ENCODE measurements at regions not wholly inside any gene's neighbourhood (a gene's known extent, or its start where the extent isn't known, plus 50 kb on each side); places are given as distances from the start of the nearest gene placed in this dataset.

GRCh38 chr5:128674837-128675446, 136.9 kb upstream of the FBN2 start:
- WGBS, 2 experiments (ENCODE audit: low coverage in 1 of 2, low lambda C conversion rate in 2 of 2, missing lambda C conversion rate in 2 of 2), result 21 to 25% methylated on average over 3 of the region's 3 CpGs
- Histone ChIP-seq H3K9me3 (ENCODE audit: low read depth) (no peaks in the 10 kb centered on the region), H3K27me3 (replicated peaks; ENCODE audit: insufficient read depth) (no peaks in the 10 kb centered on the region), H3K4me3 (no peak overlapping the region), H3K9me2 (ENCODE audit: insufficient read depth) (no peaks in the 10 kb centered on the region), H4K20me1 (ENCODE audit: insufficient read depth) (no peaks in the 10 kb centered on the region), H2AFZ (no peak overlapping the region), H3K4me2 (ENCODE audit: unreplicated experiment) (no peak overlapping the region), H3K9ac (no peak overlapping the region), H3K27ac (no peak overlapping the region), H3F3A (ENCODE audit: insufficient read depth) (no peaks in the 10 kb centered on the region), H3K36me3 (ENCODE audit: low read depth) (no peaks in the 10 kb centered on the region), H3K4me1 (ENCODE audit: insufficient read depth) (no peaks in the 10 kb centered on the region), H3K79me2 (ENCODE audit: insufficient read depth) (no peaks in the 10 kb centered on the region)
- peak; percentile 57 for DNase-seq
- no peak for TF ChIP-seq EZH2 (IDR thresholded peaks at IDR 0.05; ENCODE audit: insufficient read depth, poor library complexity, severe bottlenecking)
- no peak for TF ChIP-seq EZH2phosphoT487 (IDR thresholded peaks at IDR 0.05; ENCODE audit: insufficient read depth, low read depth)
- in situ Hi-C loops (cut with MboI), result no loop called here

- WGBS, 2 experiments (ENCODE audit: low coverage in 1 of 2, low lambda C conversion rate in 2 of 2, missing lambda C conversion rate in 2 of 2), result 77 to 79% methylated on average over 5 of the region's 5 CpGs
- no peak overlapping the region for H3K4me2 ChIP-seq (ENCODE audit: unreplicated experiment)
- H3K27me3 ChIP-seq (replicated peaks; ENCODE audit: insufficient read depth), result no peaks in the 10 kb centered on the region
- DNase-seq, result no peak
- H3K79me2 ChIP-seq (ENCODE audit: insufficient read depth), result no peaks in the 10 kb centered on the region
- no peak overlapping the region for H3K9ac ChIP-seq
- no peaks in the 10 kb centered on the region for H3K9me2 ChIP-seq (ENCODE audit: insufficient read depth)
- no peak overlapping the region for H2AFZ ChIP-seq
- in situ Hi-C loops (cut with MboI), result no loop called here
- H3K27ac ChIP-seq, result no peak overlapping the region
- H3K36me3 ChIP-seq (ENCODE audit: low read depth), result no peaks in the 10 kb centered on the region
- H3K4me3 ChIP-seq, result no peak overlapping the region
- H4K20me1 ChIP-seq (ENCODE audit: insufficient read depth), result no peaks in the 10 kb centered on the region
- H3F3A ChIP-seq (ENCODE audit: insufficient read depth), result no peaks in the 10 kb centered on the region
- no peaks in the 10 kb centered on the region for H3K9me3 ChIP-seq (ENCODE audit: low read depth)
- H3K4me1 ChIP-seq (ENCODE audit: insufficient read depth), result no peaks in the 10 kb centered on the region
- TF ChIP-seq EZH2phosphoT487 (IDR thresholded peaks at IDR 0.05; ENCODE audit: insufficient read depth, low read depth), result no peak
- TF ChIP-seq EZH2 (IDR thresholded peaks at IDR 0.05; ENCODE audit: insufficient read depth, poor library complexity, severe bottlenecking), result no peak
These were observed 143.1 kb upstream of the FBN2 start for GRCh38 chr5:128681096-128681495.

GRCh38 chr5:128681764-128682592, 143.9 kb upstream of the FBN2 start:
- WGBS, 2 experiments (ENCODE audit: low coverage in 1 of 2, low lambda C conversion rate in 2 of 2, missing lambda C conversion rate in 2 of 2), result 20 to 25% methylated on average over 7 of the region's 7 CpGs
- Histone ChIP-seq H2AFZ (no peak overlapping the region), H3K9me2 (ENCODE audit: insufficient read depth) (no peaks in the 10 kb centered on the region), H3K4me1 (ENCODE audit: insufficient read depth) (no peaks in the 10 kb centered on the region), H4K20me1 (ENCODE audit: insufficient read depth) (no peaks in the 10 kb centered on the region), H3K36me3 (ENCODE audit: low read depth) (no peaks in the 10 kb centered on the region), H3K27me3 (replicated peaks; ENCODE audit: insufficient read depth) (no peaks in the 10 kb centered on the region), H3K9me3 (ENCODE audit: low read depth) (no peaks in the 10 kb centered on the region), H3K79me2 (ENCODE audit: insufficient read depth) (no peaks in the 10 kb centered on the region), H3F3A (ENCODE audit: insufficient read depth) (no peaks in the 10 kb centered on the region), H3K4me3 (no peak overlapping the region), H3K4me2 (ENCODE audit: unreplicated experiment) (no peak overlapping the region), H3K27ac (no peak overlapping the region), H3K9ac (no peak overlapping the region)
- DNase-seq, result peak; percentile 2
- TF ChIP-seq EZH2phosphoT487 (IDR thresholded peaks at IDR 0.05; ENCODE audit: insufficient read depth, low read depth) (no peak), EZH2 (IDR thresholded peaks at IDR 0.05; ENCODE audit: insufficient read depth, poor library complexity, severe bottlenecking) (no peak)
- in situ Hi-C loops (cut with MboI), result no loop called here

- Histone ChIP-seq H3K4me1 (ENCODE audit: insufficient read depth) (no peaks in the 10 kb centered on the region), H3K9me3 (ENCODE audit: low read depth) (no peaks in the 10 kb centered on the region), H3K9me2 (ENCODE audit: insufficient read depth) (no peaks in the 10 kb centered on the region), H3K9ac (no peak overlapping the region), H3K4me3 (no peak overlapping the region), H3K4me2 (ENCODE audit: unreplicated experiment) (no peak overlapping the region), H3K36me3 (ENCODE audit: low read depth) (no peaks in the 10 kb centered on the region), H3K27me3 (replicated peaks; ENCODE audit: insufficient read depth) (no peaks in the 10 kb centered on the region), H3K79me2 (ENCODE audit: insufficient read depth) (no peaks in the 10 kb centered on the region), H4K20me1 (ENCODE audit: insufficient read depth) (no peaks in the 10 kb centered on the region), H3F3A (ENCODE audit: insufficient read depth) (no peaks in the 10 kb centered on the region), H2AFZ (no peak overlapping the region), H3K27ac (no peak overlapping the region)
- in situ Hi-C loops (cut with MboI), result no loop called here
- WGBS, 2 experiments (ENCODE audit: low coverage in 1 of 2, low lambda C conversion rate in 2 of 2, missing lambda C conversion rate in 2 of 2), result 17 to 28% methylated on average over 2 of the region's 2 CpGs
- DNase-seq, result no peak
- TF ChIP-seq EZH2 (IDR thresholded peaks at IDR 0.05; ENCODE audit: insufficient read depth, poor library complexity, severe bottlenecking), result no peak
- no peak for TF ChIP-seq EZH2phosphoT487 (IDR thresholded peaks at IDR 0.05; ENCODE audit: insufficient read depth, low read depth)
These were observed 144.6 kb upstream of the FBN2 start for GRCh38 chr5:128682669-128683068.
